ENCODE measurements at regions not wholly inside any gene's neighbourhood (a gene's known extent, or its start where the extent isn't known, plus 50 kb on each side); places are given as distances from the start of the nearest gene placed in this dataset.

DNA sequence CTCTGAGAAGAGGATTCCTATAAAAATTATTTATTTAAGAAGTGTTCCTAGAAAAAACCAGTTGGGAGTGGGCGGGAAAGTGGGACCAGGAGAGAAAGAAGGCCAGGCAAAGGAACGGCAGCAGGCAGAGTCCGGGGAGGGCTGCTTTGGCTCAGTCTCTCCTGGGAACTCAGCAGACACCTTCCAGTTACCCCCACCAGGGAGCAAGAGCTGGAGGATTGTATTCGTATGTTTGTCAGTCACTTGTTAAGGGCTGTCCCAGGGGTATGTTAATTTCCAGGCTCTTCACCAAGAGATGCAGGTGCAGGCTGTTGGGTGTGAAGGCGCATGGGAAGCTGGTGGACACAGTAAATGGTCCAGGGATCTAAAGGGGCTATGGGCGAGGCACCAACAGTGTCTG lies 53.0 kb upstream of the CHD6 start:
- TF ChIP-seq POLR2AphosphoS5 (IDR thresholded peaks at IDR 0.05; ENCODE audit: borderline replicate concordance, low read depth, low read length) = no peak
- no peak for TF ChIP-seq EZH2 (IDR thresholded peaks at IDR 0.05)
- no peak for TF ChIP-seq FOXP2 (optimal IDR thresholded peaks at IDR 0.05; ENCODE audit: control extremely low read depth, extremely low read length, insufficient read depth)

All from SK-N-MC (cell line).